ENCODE measurements at regions not wholly inside any gene's neighbourhood (a gene's known extent, or its start where the extent isn't known, plus 50 kb on each side); places are given as distances from the start of the nearest gene placed in this dataset.
"Not testable (repeated sequence)": the region's sequence is repeated elsewhere in the genome, so short reads cannot be mapped to it uniquely, and the experiment has no call there.

GRCh38 chr6:133787859-133788505 is 100.9 kb upstream of the TCF21 start:
- no peak for DNase-seq (ENCODE audit: low read depth)
- TF ChIP-seq CTCF (IDR thresholded peaks at IDR 0.05; ENCODE audit: low read depth, low read length, missing control alignments), result no peak
- no peak overlapping the region for H3K4me3 ChIP-seq (ENCODE audit: low read depth, low read length)

DNA sequence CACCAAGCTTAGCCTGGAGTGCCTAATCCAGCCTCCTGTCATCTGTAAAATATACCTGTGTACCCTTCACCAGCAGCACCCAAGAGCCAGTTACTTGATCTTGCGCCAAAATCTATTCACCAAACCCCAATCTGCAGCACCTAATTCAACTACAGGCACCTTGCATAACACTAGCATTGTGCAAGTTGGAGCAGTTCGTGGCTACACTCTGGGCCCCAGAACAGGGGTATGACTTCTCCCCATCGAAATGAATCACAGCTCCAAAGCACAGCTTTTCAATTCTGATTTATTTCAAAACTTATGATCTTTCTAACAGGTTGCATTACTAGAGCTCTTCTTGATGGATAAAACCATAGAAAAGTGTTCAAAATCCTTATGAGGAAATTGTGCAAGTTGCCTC is 100.4 kb upstream of the TCF21 start:
- no peak for TF ChIP-seq CTCF (IDR thresholded peaks at IDR 0.05; ENCODE audit: low read depth, low read length, missing control alignments)
- H3K4me3 ChIP-seq (ENCODE audit: low read depth, low read length), result no peak overlapping the region
- no peak for DNase-seq (ENCODE audit: low read depth)

GRCh38 chr6:133789449-133789848 is 99.5 kb upstream of the TCF21 start:
- DNase-seq (ENCODE audit: low read depth); H3K4me3 ChIP-seq (ENCODE audit: low read depth, low read length): not testable (repeated sequence)

GRCh38 chr6:133790756-133791155 is 98.2 kb upstream of the TCF21 start:
- DNase-seq (ENCODE audit: low read depth); H3K4me3 ChIP-seq (ENCODE audit: low read depth, low read length): not testable (repeated sequence)

- DNase-seq (ENCODE audit: low read depth); H3K4me3 ChIP-seq (ENCODE audit: low read depth, low read length): not testable (repeated sequence)
Measured at GRCh38 chr6:133795051-133795450, 93.9 kb upstream of the TCF21 start.

DNA sequence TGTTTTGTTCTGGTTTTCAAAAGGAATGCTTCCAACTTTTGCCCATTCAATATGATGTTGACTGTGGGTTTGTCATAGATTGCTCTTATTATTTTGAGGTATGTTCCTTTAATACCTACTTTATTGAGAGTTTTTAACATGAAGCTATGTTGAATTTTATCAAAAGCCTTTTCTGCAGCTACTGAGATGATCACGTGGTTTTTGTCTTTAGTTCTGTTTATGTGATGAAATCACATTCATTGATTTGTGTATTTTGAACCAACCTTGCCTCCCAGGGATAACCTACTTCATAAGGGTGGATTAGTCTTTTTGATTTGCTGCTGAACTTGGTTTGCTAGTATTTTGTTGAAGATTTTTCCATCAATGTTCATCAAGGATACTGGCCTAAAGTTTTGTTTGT is 92.7 kb upstream of the TCF21 start:
- TF ChIP-seq CTCF (IDR thresholded peaks at IDR 0.05; ENCODE audit: low read depth, low read length, missing control alignments), result no peak
- H3K4me3 ChIP-seq (ENCODE audit: low read depth, low read length), result no peak overlapping the region
- no peak for DNase-seq (ENCODE audit: low read depth)

- TF ChIP-seq CTCF (IDR thresholded peaks at IDR 0.05; ENCODE audit: low read depth, low read length, missing control alignments), result no peak
- no peak for DNase-seq (ENCODE audit: low read depth)
Measured at GRCh38 chr6:133799043-133799442, 89.9 kb upstream of the TCF21 start.

GRCh38 chr6:133802861-133803260 is 86.1 kb upstream of the TCF21 start:
- no peak overlapping the region for H3K4me3 ChIP-seq (ENCODE audit: low read depth, low read length)
- no peak for DNase-seq (ENCODE audit: low read depth)
- no peak for TF ChIP-seq CTCF (IDR thresholded peaks at IDR 0.05; ENCODE audit: low read depth, low read length, missing control alignments)

More at GRCh38 chr6:133799043-133799442, 89.9 kb upstream of the TCF21 start:
- H3K4me3 ChIP-seq (ENCODE audit: low read depth, low read length), result no peak overlapping the region

- no peak for DNase-seq (ENCODE audit: low read depth)
- no peak for TF ChIP-seq CTCF (IDR thresholded peaks at IDR 0.05; ENCODE audit: low read depth, low read length, missing control alignments)
- no peak overlapping the region for H3K4me3 ChIP-seq (ENCODE audit: low read depth, low read length)
Measured at GRCh38 chr6:133804265-133804664, 84.6 kb upstream of the TCF21 start.

Measured in GM12864 (cell line).